Ascending aorta (tissue), 2 donors: ENCODE measurements at regions not wholly inside any gene's neighbourhood (a gene's known extent, or its start where the extent isn't known, plus 50 kb on each side); places are given as distances from the start of the nearest gene placed in this dataset.
"Not testable (repeated sequence)": the region's sequence is repeated elsewhere in the genome, so short reads cannot be mapped to it uniquely, and the experiment has no call there.

ENCODE experiments used
- DNase-seq, 2 donors: peaks; one replicate each; pipeline ENCODE4 v3.0.0-alpha.2; 2019; ENCODE audit warnings: low spot score in 2 of 2
- H3K27ac ChIP-seq, 2 donors: fragments of 200-600 bp; sonication (generic); one replicate each; pipeline ENCODE4 v1.5.1; 2016 to 2017; ENCODE audit warnings: mild to moderate bottlenecking in 1 of 2
- H3K27me3 ChIP-seq: fragments of 200-600 bp; sonication (generic); one replicate; pipeline ENCODE4 v1.5.1; 2017
- H3K36me3 ChIP-seq, 2 donors: fragments of 200-600 bp; sonication (generic); one replicate each; pipeline ENCODE4 v1.5.1; 2016
- H3K4me1 ChIP-seq, 2 donors: fragments of 200-600 bp; sonication (generic); one replicate each; pipeline ENCODE4 v1.5.1; 2016 to 2017; ENCODE audit warnings: mild to moderate bottlenecking in 1 of 2
- H3K4me3 ChIP-seq, 2 donors: fragments of 200-600 bp; sonication (generic); one replicate each; pipeline ENCODE4 v1.5.1; 2016 to 2017; ENCODE audit warnings: mild to moderate bottlenecking in 1 of 2
- H3K9me3 ChIP-seq, 2 donors: fragments of 200-600 bp; sonication (generic); one replicate each; pipeline ENCODE4 v1.5.1; 2016
- intact Hi-C: fragments of 100-400 bp; cut with DNase I; formaldehyde crosslinking; loops from one replicate; pipeline ENCODE4 v1.15.1; 2023
- TF ChIP-seq, protein P1 (sequence below), 3 experiments: fragments of 200-600 bp in 2 of 3; fragments of 450-650 bp in 1 of 3; sonication (generic) in 2 of 3; IDR thresholded peaks; one replicate each; pipeline ENCODE4 v1.5.1; 2016 to 2019; ENCODE audit warnings: antibody characterized with exemption in 3 of 3, mild to moderate bottlenecking in 1 of 3, moderate library complexity in 1 of 3

DNA sequence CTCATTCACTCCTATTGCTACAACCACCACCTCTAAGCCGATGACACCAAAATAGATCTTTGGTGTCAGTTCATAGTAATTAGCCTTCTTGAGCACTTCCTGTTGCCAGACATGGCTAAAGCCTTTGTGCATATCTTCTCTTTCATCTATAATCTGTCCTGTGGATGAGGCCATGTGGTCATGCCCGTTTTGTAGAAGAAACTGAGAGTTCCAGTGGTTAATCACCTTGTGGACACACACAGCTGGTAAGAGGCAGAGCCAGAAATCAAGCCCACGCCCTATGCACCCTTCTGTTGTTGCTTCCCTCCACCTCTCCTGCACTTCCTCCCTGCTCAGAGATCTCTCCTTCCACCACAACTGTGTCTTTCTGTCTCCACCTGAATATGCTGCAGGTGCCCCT lies 285.1 kb upstream of the PFKP start:
- no peaks in the 10 kb centered on the region for H3K36me3 ChIP-seq
- no peak overlapping the region for H3K27ac ChIP-seq
- H3K4me1 ChIP-seq: no peaks in the 10 kb centered on the region
- no peaks in the 10 kb centered on the region for H3K27me3 ChIP-seq
- TF ChIP-seq, protein P1, sequence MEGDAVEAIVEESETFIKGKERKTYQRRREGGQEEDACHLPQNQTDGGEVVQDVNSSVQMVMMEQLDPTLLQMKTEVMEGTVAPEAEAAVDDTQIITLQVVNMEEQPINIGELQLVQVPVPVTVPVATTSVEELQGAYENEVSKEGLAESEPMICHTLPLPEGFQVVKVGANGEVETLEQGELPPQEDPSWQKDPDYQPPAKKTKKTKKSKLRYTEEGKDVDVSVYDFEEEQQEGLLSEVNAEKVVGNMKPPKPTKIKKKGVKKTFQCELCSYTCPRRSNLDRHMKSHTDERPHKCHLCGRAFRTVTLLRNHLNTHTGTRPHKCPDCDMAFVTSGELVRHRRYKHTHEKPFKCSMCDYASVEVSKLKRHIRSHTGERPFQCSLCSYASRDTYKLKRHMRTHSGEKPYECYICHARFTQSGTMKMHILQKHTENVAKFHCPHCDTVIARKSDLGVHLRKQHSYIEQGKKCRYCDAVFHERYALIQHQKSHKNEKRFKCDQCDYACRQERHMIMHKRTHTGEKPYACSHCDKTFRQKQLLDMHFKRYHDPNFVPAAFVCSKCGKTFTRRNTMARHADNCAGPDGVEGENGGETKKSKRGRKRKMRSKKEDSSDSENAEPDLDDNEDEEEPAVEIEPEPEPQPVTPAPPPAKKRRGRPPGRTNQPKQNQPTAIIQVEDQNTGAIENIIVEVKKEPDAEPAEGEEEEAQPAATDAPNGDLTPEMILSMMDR (IDR thresholded peaks at IDR 0.05): no peak
- DNase-seq: no peak
- no peaks in the 10 kb centered on the region for H3K9me3 ChIP-seq
- H3K4me3 ChIP-seq: no peak overlapping the region
- intact Hi-C loops: no loop called here

DNA sequence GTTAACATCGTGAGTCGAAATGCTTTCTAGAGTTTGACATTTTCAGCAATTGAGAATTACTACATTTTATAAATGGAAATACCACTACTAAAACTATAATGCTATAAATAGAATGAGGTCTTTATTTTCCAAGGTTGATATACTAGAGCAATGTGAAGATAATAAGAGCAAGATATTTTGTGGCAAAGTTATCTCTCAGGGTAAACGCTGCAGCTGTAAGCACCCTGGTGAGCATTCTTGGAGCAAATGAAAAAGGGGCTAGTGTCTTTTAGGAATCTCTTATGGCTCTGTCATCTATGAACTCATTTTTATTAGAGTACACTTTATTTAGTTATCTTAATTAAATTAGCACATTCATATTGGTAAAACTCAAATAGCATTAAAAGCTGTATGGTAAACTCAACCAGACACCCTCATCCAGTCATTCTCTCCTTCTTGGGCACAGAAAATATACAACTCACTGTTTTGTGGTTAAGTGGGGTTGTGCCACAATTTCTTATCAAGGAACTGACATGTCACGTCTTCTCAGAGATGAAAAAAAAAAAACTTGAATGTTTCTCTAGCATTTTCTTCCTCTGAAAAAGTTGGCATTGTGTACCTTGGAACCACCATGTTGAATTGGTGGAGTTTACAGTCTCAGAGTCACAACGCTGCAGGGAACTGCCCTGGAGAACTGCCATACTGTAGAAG lies 289.5 kb upstream of the PFKP start:
- TF ChIP-seq, protein P1 (IDR thresholded peaks at IDR 0.05): no peak
- DNase-seq: no peak
- H3K27ac ChIP-seq: no peak overlapping the region
- H3K27me3 ChIP-seq: no peaks in the 10 kb centered on the region
- intact Hi-C loops: no loop called here
- no peaks in the 10 kb centered on the region for H3K4me1 ChIP-seq
- H3K36me3 ChIP-seq: no peaks in the 10 kb centered on the region
- no peaks in the 10 kb centered on the region for H3K9me3 ChIP-seq
- no peak overlapping the region for H3K4me3 ChIP-seq

DNA sequence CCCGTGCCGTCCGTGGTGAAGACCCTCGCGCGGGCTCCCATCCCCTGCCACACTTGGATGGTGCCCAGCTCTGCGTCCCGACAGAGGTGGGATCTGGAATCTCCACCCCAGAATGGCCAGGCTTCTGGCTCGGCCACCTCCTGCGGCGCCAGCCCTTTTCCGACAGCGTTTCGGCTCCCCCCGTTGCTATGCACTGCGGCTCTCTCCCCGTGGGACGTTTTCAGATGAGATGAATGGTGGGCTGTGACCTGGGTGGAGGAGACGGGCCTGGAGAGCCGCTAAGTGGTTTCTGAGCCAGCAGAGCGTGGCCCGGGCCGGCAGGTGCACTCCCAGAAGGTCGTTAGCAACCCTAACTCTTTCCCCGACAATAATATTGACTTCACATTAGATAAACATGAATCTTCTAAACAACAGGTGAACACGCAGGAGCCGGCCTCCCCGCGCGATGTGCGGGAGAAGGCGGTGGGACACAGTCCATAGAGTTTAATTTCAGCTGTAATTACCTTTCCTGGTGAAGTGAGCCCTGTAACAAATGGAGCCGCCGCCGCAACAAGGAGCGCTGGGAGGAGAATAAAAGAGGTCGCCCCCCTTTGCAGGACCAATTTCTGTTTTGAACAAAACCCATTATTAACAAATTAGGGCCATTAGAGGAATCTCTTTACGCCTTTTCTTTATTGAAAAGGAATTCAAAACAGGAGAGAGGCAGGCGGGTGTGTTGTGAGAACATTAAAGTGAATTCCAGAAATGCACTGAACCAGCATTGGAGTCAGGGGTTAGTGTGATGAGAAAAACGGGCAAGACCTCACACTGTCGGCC lies 294.3 kb upstream of the PFKP start:
- Histone ChIP-seq H3K36me3 (no peaks in the 10 kb centered on the region), H3K27ac (no peak overlapping the region), H3K4me1 (no peaks in the 10 kb centered on the region), H3K27me3 (no peaks in the 10 kb centered on the region), H3K4me3 (no peak overlapping the region), H3K9me3 (no peaks in the 10 kb centered on the region)
- intact Hi-C loops: no loop called here
- DNase-seq: no peak
- TF ChIP-seq, protein P1 (IDR thresholded peaks at IDR 0.05): no peak

DNA sequence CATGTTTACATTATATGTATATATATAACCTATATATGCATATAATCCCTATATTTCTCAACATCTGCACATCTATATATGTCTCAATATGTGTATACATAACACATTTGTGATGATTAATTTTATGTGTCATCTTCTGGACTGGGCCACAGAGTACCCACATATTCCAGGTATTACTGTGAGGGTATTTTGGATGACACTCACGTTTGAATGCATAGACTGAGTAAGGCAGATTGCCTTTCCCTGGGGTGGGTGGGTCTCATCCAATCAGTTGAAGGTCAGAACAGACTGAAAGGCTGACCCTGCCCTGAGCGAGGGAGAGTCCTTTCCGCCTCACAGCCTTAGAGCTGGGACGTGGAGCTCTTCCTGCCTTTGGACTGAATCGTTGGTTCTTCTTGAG lies 295.2 kb upstream of the PFKP start:
- no peaks in the 10 kb centered on the region for H3K4me1 ChIP-seq
- intact Hi-C loops: no loop called here
- no peak for DNase-seq
- H3K9me3 ChIP-seq: no peaks in the 10 kb centered on the region
- no peaks in the 10 kb centered on the region for H3K36me3 ChIP-seq
- no peaks in the 10 kb centered on the region for H3K27me3 ChIP-seq
- H3K4me3 ChIP-seq: no peak overlapping the region
- TF ChIP-seq, protein P1 (IDR thresholded peaks at IDR 0.05): no peak
- no peak overlapping the region for H3K27ac ChIP-seq

DNA sequence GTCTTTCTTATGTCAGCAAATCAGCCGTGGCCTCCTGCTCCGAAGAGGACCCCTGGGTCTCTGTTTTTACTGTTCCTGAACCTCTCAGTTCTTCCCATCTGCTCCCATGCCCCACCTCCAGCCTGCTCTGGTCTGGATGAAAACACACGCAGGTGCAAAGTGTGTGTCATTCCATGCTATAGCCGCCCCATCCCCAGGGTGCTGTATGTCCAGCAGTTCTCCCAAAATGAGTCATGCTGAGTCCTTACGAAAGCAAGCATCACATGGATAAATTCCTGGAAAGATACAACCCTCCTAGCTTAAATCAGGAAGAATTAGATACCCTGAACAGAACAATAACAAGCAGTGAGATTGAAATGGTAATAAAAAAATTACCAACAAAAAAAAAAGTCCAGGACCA lies 300.1 kb upstream of the PFKP start:
- H3K36me3 ChIP-seq, H3K27ac ChIP-seq, DNase-seq, H3K4me3 ChIP-seq, intact Hi-C loops, H3K4me1 ChIP-seq, H3K9me3 ChIP-seq, H3K27me3 ChIP-seq: not testable (repeated sequence)

DNA sequence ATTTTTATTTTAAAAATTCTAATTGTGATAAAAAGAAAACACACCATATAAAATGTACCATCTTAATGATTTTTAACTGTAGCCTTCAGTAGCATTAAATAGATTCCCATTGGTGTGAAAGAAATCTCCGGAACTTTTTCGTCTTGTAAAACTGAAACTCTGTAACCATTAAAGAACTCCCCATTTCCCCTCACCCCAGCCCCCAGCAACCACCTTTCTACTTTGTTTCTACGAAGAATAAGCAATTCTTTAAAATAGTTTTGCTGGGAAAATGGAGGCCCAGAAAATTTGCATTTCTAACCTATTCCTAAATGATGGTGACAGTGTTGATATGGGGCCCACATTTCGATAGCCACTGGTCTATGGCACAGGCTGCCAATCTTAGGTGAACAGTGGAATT lies 305.4 kb upstream of the PFKP start:
- H3K36me3 ChIP-seq: no peaks in the 10 kb centered on the region
- intact Hi-C loops: no loop called here
- no peak overlapping the region for H3K4me3 ChIP-seq
- no peaks in the 10 kb centered on the region for H3K27me3 ChIP-seq
- no peaks in the 10 kb centered on the region for H3K4me1 ChIP-seq
- DNase-seq: no peak
- no peaks in the 10 kb centered on the region for H3K9me3 ChIP-seq
- H3K27ac ChIP-seq: no peak overlapping the region
- TF ChIP-seq, protein P1 (IDR thresholded peaks at IDR 0.05): no peak
